Neutrophil (primary cell): ENCODE measurements at regions not wholly inside any gene's neighbourhood (a gene's known extent, or its start where the extent isn't known, plus 50 kb on each side); places are given as distances from the start of the nearest gene placed in this dataset.
"Not testable (repeated sequence)": the region's sequence is repeated elsewhere in the genome, so short reads cannot be mapped to it uniquely, and the experiment has no call there.

Experiments
- H3K27ac ChIP-seq: fragments of 200-600 bp; sonication (generic); 2 replicates; pipeline ENCODE4 v1.5.1; 2016; ENCODE audit warnings: mild to moderate bottlenecking, moderate library complexity
- H3K27me3 ChIP-seq: fragments of 200-600 bp; sonication (generic); 2 replicates; pipeline ENCODE4 v1.6.0; 2016; ENCODE audit warnings: mild to moderate bottlenecking
- H3K36me3 ChIP-seq: fragments of 200-600 bp; sonication (generic); 2 replicates; pipeline ENCODE4 v1.5.1; 2017
- H3K4me1 ChIP-seq, 2 experiments: fragments of 200-600 bp in 1 of 2; sonication (generic) in 1 of 2; 1 replicate in 1 of 2; 2 replicates in 1 of 2; pipeline versions ENCODE4 v1.5.1 to v1.6.1; 2013 to 2016; ENCODE audit warnings: low read depth in 1 of 2, low read length in 1 of 2, mild to moderate bottlenecking in 1 of 2, moderate library complexity in 1 of 2; ENCODE audit not compliant: control insufficient read depth in 1 of 2, insufficient read depth in 1 of 2
- H3K4me3 ChIP-seq, 2 experiments: fragments of 200-600 bp in 1 of 2; sonication (generic) in 1 of 2; 1 replicate in 1 of 2; 2 replicates in 1 of 2; pipeline ENCODE4 v1.5.1; 2013 to 2016; ENCODE audit warnings: low read depth in 1 of 2, low read length in 1 of 2, mild to moderate bottlenecking in 1 of 2, moderate library complexity in 1 of 2
- H3K9me3 ChIP-seq: fragments of 200-600 bp; sonication (generic); 2 replicates; pipeline ENCODE4 v1.5.1; 2016
- TF ChIP-seq, protein P1 (sequence below): fragments of 200-600 bp; sonication (generic); IDR thresholded peaks from 2 replicates; pipeline ENCODE4 v1.5.1; 2016; ENCODE audit warnings: antibody characterized with exemption

DNA sequence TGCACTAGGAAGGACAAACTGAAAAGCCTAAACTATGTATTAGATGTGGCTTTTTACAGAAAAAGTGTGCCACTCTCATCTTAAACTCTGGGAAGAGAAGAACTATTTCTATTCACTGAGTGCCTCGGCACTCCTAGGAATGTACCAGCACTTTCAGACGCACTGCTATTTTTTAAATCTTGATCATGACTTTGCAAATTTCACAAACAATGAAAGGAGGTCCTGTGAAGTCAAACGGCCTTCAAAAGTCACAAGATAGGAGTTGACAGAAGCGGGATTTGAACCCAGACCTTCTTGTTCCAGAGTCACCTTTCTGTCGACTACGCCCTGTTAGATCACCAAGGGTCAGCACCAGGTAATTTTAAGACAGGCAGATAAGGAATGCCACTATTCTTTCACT lies 365.4 kb downstream of the VRK1 start:
- TF ChIP-seq, protein P1, sequence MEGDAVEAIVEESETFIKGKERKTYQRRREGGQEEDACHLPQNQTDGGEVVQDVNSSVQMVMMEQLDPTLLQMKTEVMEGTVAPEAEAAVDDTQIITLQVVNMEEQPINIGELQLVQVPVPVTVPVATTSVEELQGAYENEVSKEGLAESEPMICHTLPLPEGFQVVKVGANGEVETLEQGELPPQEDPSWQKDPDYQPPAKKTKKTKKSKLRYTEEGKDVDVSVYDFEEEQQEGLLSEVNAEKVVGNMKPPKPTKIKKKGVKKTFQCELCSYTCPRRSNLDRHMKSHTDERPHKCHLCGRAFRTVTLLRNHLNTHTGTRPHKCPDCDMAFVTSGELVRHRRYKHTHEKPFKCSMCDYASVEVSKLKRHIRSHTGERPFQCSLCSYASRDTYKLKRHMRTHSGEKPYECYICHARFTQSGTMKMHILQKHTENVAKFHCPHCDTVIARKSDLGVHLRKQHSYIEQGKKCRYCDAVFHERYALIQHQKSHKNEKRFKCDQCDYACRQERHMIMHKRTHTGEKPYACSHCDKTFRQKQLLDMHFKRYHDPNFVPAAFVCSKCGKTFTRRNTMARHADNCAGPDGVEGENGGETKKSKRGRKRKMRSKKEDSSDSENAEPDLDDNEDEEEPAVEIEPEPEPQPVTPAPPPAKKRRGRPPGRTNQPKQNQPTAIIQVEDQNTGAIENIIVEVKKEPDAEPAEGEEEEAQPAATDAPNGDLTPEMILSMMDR, result no peak
- no peaks in the 10 kb centered on the region for H3K9me3 ChIP-seq
- no peak overlapping the region for H3K27ac ChIP-seq
- H3K27me3 ChIP-seq, result no peaks in the 10 kb centered on the region
- H3K36me3 ChIP-seq, result no peaks in the 10 kb centered on the region
- H3K4me1 ChIP-seq, result no peaks in the 10 kb centered on the region
- no peak overlapping the region for H3K4me3 ChIP-seq

DNA sequence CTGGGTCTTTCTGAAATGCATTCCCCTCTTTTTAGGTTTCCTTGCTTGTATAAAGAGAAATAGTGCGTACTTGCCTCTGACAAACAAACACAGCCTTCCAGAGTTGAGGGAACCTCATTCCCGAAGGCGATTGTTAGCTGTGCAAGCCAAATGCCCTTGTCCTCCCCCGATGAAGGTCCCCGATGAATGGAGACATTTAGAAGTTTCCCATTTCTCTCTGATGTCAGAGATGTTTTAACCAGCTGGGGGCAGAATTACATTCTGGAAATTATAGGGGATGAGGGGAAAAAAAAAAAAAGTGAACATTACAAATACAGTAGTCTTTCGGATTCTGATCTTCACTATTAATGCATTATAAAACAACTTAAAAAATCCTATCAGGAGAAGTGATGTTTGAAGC lies 366.8 kb downstream of the VRK1 start:
- TF ChIP-seq, protein P1, result no peak
- Histone ChIP-seq H3K4me3 (no peak overlapping the region), H3K4me1 (no peaks in the 10 kb centered on the region), H3K9me3 (no peaks in the 10 kb centered on the region), H3K27me3 (no peaks in the 10 kb centered on the region), H3K36me3 (no peaks in the 10 kb centered on the region), H3K27ac (no peak overlapping the region)

DNA sequence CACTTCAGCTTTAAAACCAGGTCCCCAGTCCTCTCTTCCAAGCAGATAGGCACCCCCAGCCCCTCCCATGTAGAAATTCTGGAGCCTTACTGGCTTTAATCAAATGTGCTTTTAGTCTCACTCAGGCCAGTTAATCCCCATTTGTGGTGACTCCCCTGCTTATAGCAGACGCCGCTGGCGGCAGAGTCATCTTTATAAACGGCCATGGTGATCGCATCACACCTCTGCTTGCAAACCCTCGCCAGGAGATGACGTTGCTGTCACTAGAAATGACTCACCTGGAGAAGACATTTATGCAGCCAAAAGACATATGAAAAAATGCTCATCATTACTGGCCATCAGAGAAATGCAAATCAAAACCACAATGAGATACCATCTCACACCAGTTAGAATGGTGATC lies 369.3 kb downstream of the VRK1 start:
- H3K27me3 ChIP-seq, result no peaks in the 10 kb centered on the region
- no peaks in the 10 kb centered on the region for H3K9me3 ChIP-seq
- no peaks in the 10 kb centered on the region for H3K4me1 ChIP-seq
- TF ChIP-seq, protein P1, result no peak
- H3K4me3 ChIP-seq, result no peak overlapping the region
- no peak overlapping the region for H3K27ac ChIP-seq
- H3K36me3 ChIP-seq, result no peaks in the 10 kb centered on the region

DNA sequence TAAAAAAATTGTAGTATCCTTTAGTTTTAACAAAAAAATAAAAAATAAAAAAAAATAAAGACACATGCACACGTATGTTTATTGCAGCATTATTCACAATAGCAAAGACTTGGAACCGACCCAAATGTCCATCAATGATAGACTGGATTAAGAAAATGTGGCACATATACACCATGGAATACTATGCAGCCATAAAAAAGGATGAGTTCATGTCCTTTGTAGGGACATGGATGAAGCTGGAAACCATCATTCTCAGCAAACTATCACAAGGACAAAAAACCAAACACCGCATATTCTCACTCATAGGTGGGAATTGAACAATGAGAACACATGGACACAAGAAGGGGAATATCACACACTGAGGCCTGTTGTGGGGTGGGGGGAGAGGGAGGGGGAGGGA lies 370.4 kb downstream of the VRK1 start:
- H3K36me3 ChIP-seq, H3K27ac ChIP-seq, H3K27me3 ChIP-seq, H3K4me3 ChIP-seq, H3K9me3 ChIP-seq, H3K4me1 ChIP-seq: not testable (repeated sequence)

DNA sequence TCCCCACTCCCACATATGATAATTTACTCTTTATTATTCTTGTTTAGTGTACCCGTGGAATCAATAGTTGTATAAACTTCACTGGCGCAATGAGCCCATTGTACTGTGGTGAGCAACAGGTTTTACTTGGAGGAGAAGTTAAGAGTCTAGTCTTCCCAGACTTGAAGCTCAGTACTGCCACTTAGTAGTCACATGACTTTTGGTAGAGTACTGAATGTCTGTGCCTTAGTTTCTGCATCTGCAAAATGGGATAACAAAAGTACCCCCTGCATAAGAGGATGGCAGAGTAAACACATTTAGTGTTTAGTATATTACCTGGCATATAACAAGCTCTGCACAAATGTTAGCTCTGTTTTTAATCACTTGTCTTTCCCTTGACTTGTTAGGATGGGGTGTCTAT lies 375.5 kb downstream of the VRK1 start:
- H3K27ac ChIP-seq, result no peak overlapping the region
- H3K4me3 ChIP-seq, result no peak overlapping the region
- no peaks in the 10 kb centered on the region for H3K9me3 ChIP-seq
- TF ChIP-seq, protein P1, result no peak
- H3K27me3 ChIP-seq, result peaks cover 6% of the 10 kb centered on the region
- H3K36me3 ChIP-seq, result no peaks in the 10 kb centered on the region
- no peaks in the 10 kb centered on the region for H3K4me1 ChIP-seq

DNA sequence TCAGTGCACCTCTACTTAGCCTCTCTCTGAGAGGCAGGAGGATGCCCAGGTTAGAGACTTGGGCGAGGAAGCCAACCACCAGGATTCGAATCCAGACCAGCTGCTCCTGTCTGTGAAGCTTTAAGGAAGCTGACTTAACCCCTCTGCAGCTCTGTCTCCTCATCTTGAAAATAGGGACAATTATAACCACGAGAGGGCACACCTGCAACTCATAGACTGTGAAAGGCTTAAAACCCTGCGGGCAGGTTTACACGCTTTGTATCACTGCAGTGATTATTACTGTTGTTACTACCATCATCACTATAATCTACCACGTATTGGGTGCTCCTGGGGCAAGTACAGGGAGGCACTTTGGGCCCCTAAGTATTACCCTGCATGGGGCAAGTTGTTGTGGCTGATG lies 379.8 kb downstream of the VRK1 start:
- Histone ChIP-seq H3K27ac (no peak overlapping the region), H3K4me1 (no peaks in the 10 kb centered on the region), H3K27me3 (peaks cover 8% of the 10 kb centered on the region), H3K9me3 (no peaks in the 10 kb centered on the region), H3K4me3 (no peak overlapping the region), H3K36me3 (no peaks in the 10 kb centered on the region)
- TF ChIP-seq, protein P1, result no peak
